K562 (cell line): ENCODE measurements at regions not wholly inside any gene's neighbourhood (a gene's known extent, or its start where the extent isn't known, plus 50 kb on each side); places are given as distances from the start of the nearest gene placed in this dataset.

ENCODE experiments used
- ATAC-seq: fragments of 200-7000 bp; cut with Tn5 transposase; 3 replicates; pipeline ENCODE4 v1.9.1; 2020; ENCODE audit warnings: moderate library complexity
- BruUV-seq: library from RNA; stranded (reverse); fragments of 400-500 nt; replicated peaks from 2 replicates; lab custom pipeline; 2021; lab: Mats Ljungman, UMichigan
- CTCF ChIA-PET: fragments of 300-600 bp; formaldehyde crosslinking; extraction: SDS; loops from one replicate; lab custom pipeline; 2021; ENCODE audit warnings: low intra/inter-chr PET ratio; lab: Yijun Ruan, JAX
- POLR2A ChIA-PET: fragments of 300-600, 350-650 bp; sonication (Branson Sonifier 250); formaldehyde crosslinking; extraction: SDS; loops from one replicate; lab custom pipeline; 2021; ENCODE audit warnings: antibody characterized with exemption, inconsistent platforms; lab: Yijun Ruan, JAX
- DNase-seq, 4 experiments: peaks; one replicate each; pipeline versions ENCODE4 v3.0.0 to v3.0.0-alpha.2; 2011 to 2018; ENCODE audit warnings: low spot score in 3 of 4, mixed read lengths in 3 of 4; ENCODE audit errors: extremely low read depth in 1 of 4
- FAIRE-seq: peaks from 2 replicates; lab custom pipeline; 2011; peaks lifted over from hg19 to GRCh38; lab: Jason Lieb, UNC
- H2AFZ ChIP-seq: 2 replicates; pipeline ENCODE4 v1.6.0; 2011; ENCODE audit warnings: low read depth, low read length, control low read depth, inconsistent platforms
- H3K27ac ChIP-seq: fragments of 200-600 bp; 3 replicates; pipeline ENCODE4 v1.8.0; 2011; ENCODE audit warnings: low read depth, mild to moderate bottlenecking, control low read depth, inconsistent platforms, low read length, moderate library complexity, mixed read lengths; ENCODE audit errors: extremely low read depth
- H3K27me3 ChIP-seq, 2 experiments: fragments of 300-600 bp in 1 of 2; 2 replicates in 1 of 2; 3 replicates in 1 of 2; pipeline versions ENCODE4 v1.6.0 to v1.8.0; 2011; ENCODE audit warnings: inconsistent platforms in 2 of 2, low read length in 2 of 2, mild to moderate bottlenecking in 1 of 2, mixed read lengths in 1 of 2, moderate library complexity in 1 of 2; ENCODE audit not compliant: control insufficient read depth in 2 of 2, insufficient read depth in 2 of 2
- H3K36me3 ChIP-seq: fragments of 300-600 bp; 3 replicates; pipeline ENCODE4 v1.8.0; 2011; ENCODE audit warnings: mild to moderate bottlenecking, low read length, inconsistent platforms; ENCODE audit not compliant: control insufficient read depth, insufficient read depth
- H3K4me1 ChIP-seq, 2 experiments: fragments of 200-600 bp in 1 of 2; replicated peaks in 1 of 2; 2 replicates in 1 of 2; 3 replicates in 1 of 2; pipeline versions ENCODE4 v1.5.1 to v1.8.0; 2011; ENCODE audit warnings: inconsistent platforms in 2 of 2, low read length in 2 of 2, mild to moderate bottlenecking in 1 of 2, mixed read lengths in 1 of 2, moderate library complexity in 1 of 2; ENCODE audit not compliant: control insufficient read depth in 2 of 2, insufficient read depth in 2 of 2
- H3K4me2 ChIP-seq: 2 replicates; pipeline ENCODE4 v1.6.1; 2011; ENCODE audit warnings: low read length, control low read depth, inconsistent platforms, mixed read lengths; ENCODE audit not compliant: insufficient read depth
- H3K4me3 ChIP-seq: fragments of 200-600 bp; sonication (generic), shearing (Covaris generic); 2 replicates; pipeline ENCODE4 v1.5.1; 2016; ENCODE audit warnings: control low read depth, inconsistent platforms
- H3K79me2 ChIP-seq: fragments of 200-600 bp; 3 replicates; pipeline ENCODE4 v1.8.0; 2011; ENCODE audit warnings: low read length, inconsistent platforms; ENCODE audit not compliant: control insufficient read depth, insufficient read depth
- H3K9ac ChIP-seq, 2 experiments: 2 replicates each; pipeline versions ENCODE4 v1.6.0 to v1.6.1; 2011; ENCODE audit warnings: low read depth in 2 of 2, low read length in 2 of 2, control low read depth in 1 of 2, inconsistent platforms in 1 of 2, mild to moderate bottlenecking in 1 of 2, mixed read lengths in 1 of 2; ENCODE audit not compliant: insufficient read depth in 1 of 2
- H3K9me1 ChIP-seq: one replicate; pipeline ENCODE4 v1.6.0; 2011; ENCODE audit warnings: inconsistent platforms, mild to moderate bottlenecking, low read length, moderate library complexity; ENCODE audit not compliant: control insufficient read depth, insufficient read depth
- H3K9me3 ChIP-seq: replicated peaks from 2 replicates; pipeline ENCODE4 v1.5.1; 2011; ENCODE audit warnings: low read depth, low read length, inconsistent platforms; ENCODE audit not compliant: control insufficient read depth, insufficient read depth
- H4K20me1 ChIP-seq: replicated peaks from 2 replicates; pipeline ENCODE4 v1.6.1; 2011; ENCODE audit warnings: low read length, inconsistent platforms, mixed read lengths; ENCODE audit not compliant: control insufficient read depth, insufficient read depth
- ARHGAP35 ChIP-seq: fragments of 450-650 bp; IDR thresholded peaks from 2 replicates; pipeline ENCODE4 v1.6.1; 2018; ENCODE audit not compliant: partially characterized antibody
- BACH1 ChIP-seq: fragments of 200-800 bp; sonication (Bioruptor generic); IDR thresholded peaks from 2 replicates; pipeline ENCODE4 v1.6.1; 2016; ENCODE audit warnings: missing genetic modification characterization, missing compliant biosample characterization
- BRD4 ChIP-seq: fragments of 200-600 bp; sonication (generic); IDR thresholded peaks from 2 replicates; pipeline ENCODE4 v1.6.1; 2017; ENCODE audit warnings: inconsistent platforms
- CREB1 ChIP-seq, 2 experiments: sonication (generic) in 1 of 2; formaldehyde crosslinking in 1 of 2; IDR thresholded peaks; 2 replicates each; pipeline versions ENCODE4 v1.6.1 to v1.8.0; 2012 to 2022; ENCODE audit warnings: inconsistent platforms in 1 of 2, mild to moderate bottlenecking in 1 of 2, missing genetic modification reagents in 1 of 2, moderate library complexity in 1 of 2
- ELF2 ChIP-seq: fragments of 250-450 bp; sonication (Bioruptor Pico); IDR thresholded peaks from 2 replicates; pipeline ENCODE4 v1.5.0; 2021; ENCODE audit warnings: mild to moderate bottlenecking
- GATAD2B ChIP-seq: fragments of 450-650 bp; IDR thresholded peaks from 2 replicates; pipeline ENCODE4 v1.6.1; 2017; ENCODE audit warnings: mild to moderate bottlenecking, borderline replicate concordance
- PTTG1 ChIP-seq: fragments of 450-650 bp; IDR thresholded peaks from 2 replicates; pipeline ENCODE4 v1.6.1; 2016; ENCODE audit warnings: low read depth, mild to moderate bottlenecking, missing genetic modification characterization, missing compliant biosample characterization
- ZC3H11A ChIP-seq: IDR thresholded peaks from 2 replicates; pipeline ENCODE4 v1.6.1; 2012; ENCODE audit warnings: low read depth, low read length, improper control_type of control experiment
- ZNF586 ChIP-seq: fragments of 450-650 bp; formaldehyde crosslinking; conservative IDR thresholded peaks from 2 replicates; pipeline ENCODE4 v1.4.0; 2020; ENCODE audit warnings: mild to moderate bottlenecking, moderate library complexity
- WGBS: fragments of 100-300 bp; shearing (Covaris generic); methylation state at CpG from one replicate; pipeline ENCODE4 v1.1.6; 2016; ENCODE audit warnings: low coverage, mixed read lengths; ENCODE audit not compliant: insufficient coverage; ENCODE audit errors: missing lambda C conversion rate; 5-methylcytosine and 5-hydroxymethylcytosine counted together
- in situ Hi-C: fragments of 300-500 bp; cut with MboI; formaldehyde crosslinking; loops from 4 replicates; pipeline ENCODE4 v1.15.0; 2018; ENCODE audit warnings: inconsistent platforms, mixed read lengths
- intact Hi-C: fragments of 100-400 bp; cut with micrococcal nuclease; formaldehyde crosslinking; loops from 2 replicates; pipeline ENCODE4 v1.14.2; 2022
- TF ChIP-seq, protein P1 (sequence below): fragments of 450-650 bp; conservative IDR thresholded peaks from 2 replicates; pipeline ENCODE4 v1.6.1; 2016; ENCODE audit warnings: missing genetic modification characterization, low read depth, mild to moderate bottlenecking, missing compliant biosample characterization, moderate library complexity
- TF ChIP-seq, protein P2 (sequence below): fragments of 450-650 bp; IDR thresholded peaks from 2 replicates; pipeline ENCODE4 v1.7.0; 2016; ENCODE audit warnings: borderline replicate concordance

DNA sequence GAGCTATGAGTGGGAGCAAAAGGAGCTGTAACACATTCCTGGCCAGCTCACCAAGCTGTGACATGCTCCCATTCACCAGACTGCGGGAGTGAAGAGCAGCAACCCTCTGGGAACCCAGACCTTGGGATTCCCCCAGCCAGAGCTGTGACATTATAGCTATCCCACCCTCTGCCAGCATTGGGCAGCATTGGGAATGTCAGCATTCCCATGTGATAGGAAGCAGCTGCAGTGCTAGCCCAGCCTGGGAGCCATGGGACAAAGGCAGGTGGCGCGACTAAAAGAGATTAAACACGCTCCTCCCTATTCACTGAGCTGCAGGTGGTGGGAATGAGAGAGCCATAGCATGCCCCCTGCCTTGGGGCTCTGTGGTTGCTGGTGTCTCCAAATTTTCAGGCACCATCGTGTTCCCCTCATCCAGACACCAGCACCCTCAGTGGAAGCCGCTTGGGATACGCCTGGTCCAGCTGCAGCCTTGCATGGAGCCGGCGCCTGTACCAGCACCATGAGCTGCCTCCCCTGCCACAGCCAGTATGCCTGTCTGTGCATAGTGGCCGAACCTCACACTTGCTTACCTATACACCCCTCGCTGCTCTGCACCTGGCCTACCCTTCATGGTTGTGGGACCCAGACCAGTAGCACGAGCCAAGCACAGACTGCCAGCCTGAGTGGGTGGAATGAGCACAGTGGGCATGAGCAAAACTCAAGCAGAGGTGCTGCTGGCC lies 695.6 kb upstream of the GCFC2 start:
- DNase-seq (no peak), ATAC-seq (no peak), FAIRE-seq (no peak)
- no peak overlapping the region for H3K4me2 ChIP-seq
- ChIA-PET POLR2A (no interaction called here), CTCF (no interaction called here)
- no peak overlapping the region for H3K27ac ChIP-seq
- WGBS, result 9% methylated on average over 11 of the region's 12 CpGs
- H3K9ac ChIP-seq, result no peak overlapping the region
- no peaks in the 10 kb centered on the region for H4K20me1 ChIP-seq
- in situ Hi-C loops (no loop called here), intact Hi-C loops (no loop called here)
- H3K27me3 ChIP-seq, result no peaks in the 10 kb centered on the region
- no peak overlapping the region for H3K4me3 ChIP-seq
- no peak overlapping the region for H2AFZ ChIP-seq
- no peaks in the 10 kb centered on the region for H3K9me3 ChIP-seq
- no peaks in the 10 kb centered on the region for H3K36me3 ChIP-seq
- H3K4me1 ChIP-seq, result no peaks in the 10 kb centered on the region
- TF ChIP-seq ARHGAP35 (no peak), PTTG1 (no peak), ZC3H11A (no peak), CREB1 (IDR thresholded peaks at IDR 0.05) (no peak), CREB1 (CRISPR knock-in tag; IDR thresholded peaks at IDR 0.05) (no peak), BACH1 (tag) (no peak), GATAD2B (no peak), ELF2 (no peak), ZNF586 (no peak), BRD4 (no peak)
- TF ChIP-seq, protein P1, sequence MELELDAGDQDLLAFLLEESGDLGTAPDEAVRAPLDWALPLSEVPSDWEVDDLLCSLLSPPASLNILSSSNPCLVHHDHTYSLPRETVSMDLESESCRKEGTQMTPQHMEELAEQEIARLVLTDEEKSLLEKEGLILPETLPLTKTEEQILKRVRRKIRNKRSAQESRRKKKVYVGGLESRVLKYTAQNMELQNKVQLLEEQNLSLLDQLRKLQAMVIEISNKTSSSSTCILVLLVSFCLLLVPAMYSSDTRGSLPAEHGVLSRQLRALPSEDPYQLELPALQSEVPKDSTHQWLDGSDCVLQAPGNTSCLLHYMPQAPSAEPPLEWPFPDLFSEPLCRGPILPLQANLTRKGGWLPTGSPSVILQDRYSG, result no peak
- TF ChIP-seq, protein P2, sequence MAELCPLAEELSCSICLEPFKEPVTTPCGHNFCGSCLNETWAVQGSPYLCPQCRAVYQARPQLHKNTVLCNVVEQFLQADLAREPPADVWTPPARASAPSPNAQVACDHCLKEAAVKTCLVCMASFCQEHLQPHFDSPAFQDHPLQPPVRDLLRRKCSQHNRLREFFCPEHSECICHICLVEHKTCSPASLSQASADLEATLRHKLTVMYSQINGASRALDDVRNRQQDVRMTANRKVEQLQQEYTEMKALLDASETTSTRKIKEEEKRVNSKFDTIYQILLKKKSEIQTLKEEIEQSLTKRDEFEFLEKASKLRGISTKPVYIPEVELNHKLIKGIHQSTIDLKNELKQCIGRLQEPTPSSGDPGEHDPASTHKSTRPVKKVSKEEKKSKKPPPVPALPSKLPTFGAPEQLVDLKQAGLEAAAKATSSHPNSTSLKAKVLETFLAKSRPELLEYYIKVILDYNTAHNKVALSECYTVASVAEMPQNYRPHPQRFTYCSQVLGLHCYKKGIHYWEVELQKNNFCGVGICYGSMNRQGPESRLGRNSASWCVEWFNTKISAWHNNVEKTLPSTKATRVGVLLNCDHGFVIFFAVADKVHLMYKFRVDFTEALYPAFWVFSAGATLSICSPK, result no peak
- BruUV-seq, result no TSS peak
- H3K9me1 ChIP-seq, result no peaks in the 10 kb centered on the region
- no peaks in the 10 kb centered on the region for H3K79me2 ChIP-seq
